ENCODE measurements at regions not wholly inside any gene's neighbourhood (a gene's known extent, or its start where the extent isn't known, plus 50 kb on each side); places are given as distances from the start of the nearest gene placed in this dataset.

- Histone ChIP-seq H4K20me1 (replicated peaks; ENCODE audit: insufficient read depth) (no peaks in the 10 kb centered on the region), H3K36me3 (ENCODE audit: insufficient read depth) (no peaks in the 10 kb centered on the region), H3K4me3 (no peak overlapping the region), H2AFZ (no peak overlapping the region), H3K4me1 (ENCODE audit: insufficient read depth) (peaks cover 7% of the 10 kb centered on the region), H3K79me2 (replicated peaks; ENCODE audit: insufficient read depth) (no peaks in the 10 kb centered on the region), H3K4me2 (no peak overlapping the region), H3K27ac (ENCODE audit: low read depth) (no peak overlapping the region), H3K9me2 (ENCODE audit: insufficient read depth) (0 out of 2 replicates have a peak, but pooled peaks cover 7% of the 10 kb centered on the region), H3F3A (replicated peaks; ENCODE audit: low read depth) (no peaks in the 10 kb centered on the region), H3K27me3 (ENCODE audit: insufficient read depth) (no peaks in the 10 kb centered on the region)
- TF ChIP-seq REST (IDR thresholded peaks at IDR 0.05; ENCODE audit: unreplicated experiment), result no peak
- no peak for TF ChIP-seq POLR2AphosphoS5 (IDR thresholded peaks at IDR 0.05; ENCODE audit: low read depth)
- no peak for ATAC-seq
- no peaks in the 10 kb centered on the region for H3K9me3 Mint-ChIP-seq
- H3K27ac Mint-ChIP-seq, result no peak overlapping the region; the same call in 1 of the 2 replicates
- no peaks in the 10 kb centered on the region for H3K36me3 Mint-ChIP-seq (ENCODE audit: low read depth)
- peaks cover 5% of the 10 kb centered on the region; the same call in 2 of the 3 replicates for H3K4me1 Mint-ChIP-seq
- no peaks in the 10 kb centered on the region for H3K27me3 Mint-ChIP-seq (ENCODE audit: insufficient read depth, low read depth, poor library complexity)
- no peak for DNase-seq (ENCODE audit: low spot score)
- no peak overlapping the region for H3K4me3 Mint-ChIP-seq
Measured at GRCh38 chr2:217183471-217183870, 323.6 kb upstream of the TNP1 start.

- Mint-ChIP-seq H3K36me3 (ENCODE audit: low read depth) (no peaks in the 10 kb centered on the region), H3K9me3 (0 out of 3 replicates have a peak, but pooled peaks cover 2% of the 10 kb centered on the region), H3K4me3 (no peak overlapping the region), H3K27ac (no peak overlapping the region), H3K27me3 (ENCODE audit: insufficient read depth, low read depth, poor library complexity) (no peaks in the 10 kb centered on the region), H3K4me1 (peaks cover 5% of the 10 kb centered on the region; the same call in 2 of the 3 replicates)
- H3K79me2 ChIP-seq (replicated peaks; ENCODE audit: insufficient read depth), result no peaks in the 10 kb centered on the region
- peaks cover 7% of the 10 kb centered on the region for H3K4me1 ChIP-seq (ENCODE audit: insufficient read depth)
- H3K9me2 ChIP-seq (ENCODE audit: insufficient read depth), result 0 out of 2 replicates have a peak, but pooled peaks cover 7% of the 10 kb centered on the region
- no peaks in the 10 kb centered on the region for H4K20me1 ChIP-seq (replicated peaks; ENCODE audit: insufficient read depth)
- H3F3A ChIP-seq (replicated peaks; ENCODE audit: low read depth), result no peaks in the 10 kb centered on the region
- ATAC-seq (no peak), DNase-seq (ENCODE audit: low spot score) (no peak)
- no peaks in the 10 kb centered on the region for H3K36me3 ChIP-seq (ENCODE audit: insufficient read depth)
- no peak overlapping the region for H3K27ac ChIP-seq (ENCODE audit: low read depth)
- no peaks in the 10 kb centered on the region for H3K27me3 ChIP-seq (ENCODE audit: insufficient read depth)
- no peak overlapping the region for H3K4me2 ChIP-seq
- H2AFZ ChIP-seq, result 0 out of 2 replicates have a peak overlapping the region, but pooled peaks have one; percentile 52
- H3K4me3 ChIP-seq, result no peak overlapping the region
- TF ChIP-seq ETS1 (IDR thresholded peaks at IDR 0.05) (no peak), POLR2AphosphoS5 (IDR thresholded peaks at IDR 0.05; ENCODE audit: low read depth) (no peak), ZNF462 (CRISPR knock-in tag; IDR thresholded peaks at IDR 0.05) (no peak), NANOG (IDR thresholded peaks at IDR 0.05; ENCODE audit: borderline replicate concordance) (no peak), CREB1 (CRISPR knock-in tag; IDR thresholded peaks at IDR 0.05; ENCODE audit: low read depth) (no peak), EZH2phosphoT487 (IDR thresholded peaks at IDR 0.05; ENCODE audit: unreplicated experiment) (no peak), STAT1 (IDR thresholded peaks at IDR 0.05; ENCODE audit: unreplicated experiment) (no peak), ZNF331 (CRISPR knock-in tag; IDR thresholded peaks at IDR 0.05; ENCODE audit: low read depth) (no peak)
Measured at GRCh38 chr2:217182926-217183325, 323.1 kb upstream of the TNP1 start.
